SU-DHL-6 (cell line): ENCODE measurements at regions not wholly inside any gene's neighbourhood (a gene's known extent, or its start where the extent isn't known, plus 50 kb on each side); places are given as distances from the start of the nearest gene placed in this dataset.

ENCODE experiments used
- H2AFZ ChIP-seq: fragments of 200-600 bp; sonication (generic); 2 replicates; pipeline ENCODE4 v1.6.1; 2014; ENCODE audit warnings: low read depth, mild to moderate bottlenecking, moderate library complexity, mixed read lengths, antibody characterized with exemption, low read length; ENCODE audit not compliant: severe bottlenecking
- H3F3A ChIP-seq: fragments of 200-600 bp; shearing (Covaris generic); 2 replicates; pipeline ENCODE4 v1.6.0; 2016; ENCODE audit warnings: antibody characterized with exemption, mild to moderate bottlenecking; ENCODE audit not compliant: insufficient read depth
- H3K27ac ChIP-seq: fragments of 200-600 bp; sonication (generic); 2 replicates; pipeline ENCODE4 v1.5.1; 2016; ENCODE audit warnings: low read depth, mild to moderate bottlenecking, low read length, moderate library complexity, mixed read lengths
- H3K27me3 ChIP-seq: fragments of 200-600 bp; sonication (generic), shearing (Covaris generic); 2 replicates; pipeline ENCODE4 v1.6.0; 2014; ENCODE audit warnings: mild to moderate bottlenecking, low read length
- H3K36me3 ChIP-seq: fragments of 200-600 bp; sonication (generic); 2 replicates; pipeline ENCODE4 v1.6.1; 2014; ENCODE audit warnings: mild to moderate bottlenecking, low read length, mixed read lengths
- H3K4me2 ChIP-seq: fragments of 300-600, 200-600 bp; shearing (Covaris generic), sonication (generic); 2 replicates; pipeline ENCODE4 v1.6.0; 2014; ENCODE audit warnings: low read length, low read depth, mild to moderate bottlenecking; ENCODE audit not compliant: poor library complexity, severe bottlenecking
- H3K4me3 ChIP-seq: fragments of 200-600 bp; sonication (generic); 2 replicates; pipeline ENCODE4 v1.5.1; 2014; ENCODE audit warnings: antibody characterized with exemption, low read length, mild to moderate bottlenecking, mixed read lengths; ENCODE audit not compliant: insufficient read depth, poor library complexity, severe bottlenecking
- H3K79me2 ChIP-seq: fragments of 200-600 bp; sonication (generic); 2 replicates; pipeline ENCODE4 v1.6.1; 2014; ENCODE audit warnings: mild to moderate bottlenecking, low read length, moderate library complexity; ENCODE audit not compliant: insufficient read depth
- H3K9ac ChIP-seq: fragments of 200-600 bp; sonication (generic); 2 replicates; pipeline ENCODE4 v1.7.0; 2014; ENCODE audit warnings: mild to moderate bottlenecking, low read length
- H3K9me2 ChIP-seq: fragments of 200-600 bp; sonication (generic); replicated peaks from 2 replicates; pipeline ENCODE4 v1.6.1; 2014; ENCODE audit warnings: low read length; ENCODE audit not compliant: insufficient read depth
- H3K9me3 ChIP-seq: fragments of 200-600 bp; sonication (generic); 2 replicates; pipeline ENCODE4 v1.6.1; 2014; ENCODE audit warnings: low read length, mixed read lengths; ENCODE audit not compliant: insufficient read depth
- H4K20me1 ChIP-seq: fragments of 200-600 bp; sonication (generic); 2 replicates; pipeline ENCODE4 v1.6.1; 2014; ENCODE audit warnings: low read depth, mild to moderate bottlenecking, antibody characterized with exemption, low read length, moderate library complexity, mixed read lengths
- CTCF ChIP-seq: fragments of 200-600 bp; sonication (generic); IDR thresholded peaks from one replicate; pipeline ENCODE4 v1.5.1; 2017; ENCODE audit warnings: antibody characterized with exemption, mild to moderate bottlenecking, low read length, moderate library complexity; ENCODE audit not compliant: insufficient read depth, poor library complexity, severe bottlenecking
- EZH2phosphoT487 ChIP-seq: fragments of 200-600 bp; sonication (generic), shearing (Covaris generic); conservative IDR thresholded peaks from 2 replicates; pipeline ENCODE4 v1.6.1; 2018; ENCODE audit warnings: mild to moderate bottlenecking, antibody characterized with exemption, low read length, moderate library complexity, mixed read lengths

DNA sequence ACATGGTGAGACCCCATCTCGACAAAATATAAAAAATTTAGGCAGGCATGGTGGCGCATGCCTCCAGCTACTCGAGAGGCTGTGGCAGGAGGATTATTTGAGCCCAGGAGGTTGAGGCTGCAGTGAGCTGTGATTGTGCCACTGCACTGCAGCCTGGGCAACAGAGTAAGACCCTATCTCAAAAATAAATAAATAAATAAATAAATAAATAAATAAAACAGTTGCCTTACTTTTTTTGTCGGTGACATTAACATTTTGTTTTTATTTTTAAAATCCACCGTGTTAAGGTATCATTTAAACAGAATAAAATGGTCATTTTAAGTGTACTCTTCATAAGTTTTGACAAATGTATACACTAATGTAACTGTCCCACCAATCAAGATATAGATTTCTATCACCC is 57.0 kb downstream of the RASL11A start:
- Histone ChIP-seq H3K36me3 (no peaks in the 10 kb centered on the region), H3K79me2 (no peaks in the 10 kb centered on the region), H3K4me3 (no peak overlapping the region), H3K9ac (no peak overlapping the region), H2AFZ (no peak overlapping the region), H3K27me3 (no peaks in the 10 kb centered on the region), H3K9me3 (no peaks in the 10 kb centered on the region), H3K9me2 (no peaks in the 10 kb centered on the region), H3F3A (no peaks in the 10 kb centered on the region), H3K27ac (no peak overlapping the region), H3K4me2 (no peak overlapping the region), H4K20me1 (no peaks in the 10 kb centered on the region)
- TF ChIP-seq CTCF = no peak
- no peak for TF ChIP-seq EZH2phosphoT487

DNA sequence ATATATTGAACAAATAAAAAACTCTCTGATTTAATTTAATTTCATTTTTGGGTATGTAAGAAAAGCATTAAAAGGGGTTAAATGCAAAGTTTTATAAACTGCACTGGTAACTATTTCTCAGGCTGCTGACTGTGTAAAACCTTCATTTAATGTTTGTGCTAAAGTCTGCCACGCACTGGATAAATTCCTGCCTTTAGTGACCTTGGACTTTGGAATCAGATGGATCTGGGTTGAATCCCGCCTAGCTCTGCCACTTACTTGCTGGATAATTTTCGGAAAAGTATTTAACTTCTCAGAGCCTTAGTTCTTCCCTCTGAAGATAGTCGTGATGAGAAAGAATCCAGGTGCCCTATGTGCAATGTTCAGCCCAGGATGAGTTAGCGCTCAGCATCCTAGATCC is 58.6 kb downstream of the RASL11A start:
- H3K4me3 ChIP-seq = no peak overlapping the region
- H3K27me3 ChIP-seq = no peaks in the 10 kb centered on the region
- no peaks in the 10 kb centered on the region for H4K20me1 ChIP-seq
- no peaks in the 10 kb centered on the region for H3K36me3 ChIP-seq
- H3K4me2 ChIP-seq = no peak overlapping the region
- no peak overlapping the region for H3K27ac ChIP-seq
- H3K9me3 ChIP-seq = no peaks in the 10 kb centered on the region
- H3K9me2 ChIP-seq = no peaks in the 10 kb centered on the region
- no peak overlapping the region for H2AFZ ChIP-seq
- H3K9ac ChIP-seq = no peak overlapping the region
- no peaks in the 10 kb centered on the region for H3F3A ChIP-seq
- TF ChIP-seq EZH2phosphoT487 (no peak), CTCF (no peak)
- no peaks in the 10 kb centered on the region for H3K79me2 ChIP-seq

DNA sequence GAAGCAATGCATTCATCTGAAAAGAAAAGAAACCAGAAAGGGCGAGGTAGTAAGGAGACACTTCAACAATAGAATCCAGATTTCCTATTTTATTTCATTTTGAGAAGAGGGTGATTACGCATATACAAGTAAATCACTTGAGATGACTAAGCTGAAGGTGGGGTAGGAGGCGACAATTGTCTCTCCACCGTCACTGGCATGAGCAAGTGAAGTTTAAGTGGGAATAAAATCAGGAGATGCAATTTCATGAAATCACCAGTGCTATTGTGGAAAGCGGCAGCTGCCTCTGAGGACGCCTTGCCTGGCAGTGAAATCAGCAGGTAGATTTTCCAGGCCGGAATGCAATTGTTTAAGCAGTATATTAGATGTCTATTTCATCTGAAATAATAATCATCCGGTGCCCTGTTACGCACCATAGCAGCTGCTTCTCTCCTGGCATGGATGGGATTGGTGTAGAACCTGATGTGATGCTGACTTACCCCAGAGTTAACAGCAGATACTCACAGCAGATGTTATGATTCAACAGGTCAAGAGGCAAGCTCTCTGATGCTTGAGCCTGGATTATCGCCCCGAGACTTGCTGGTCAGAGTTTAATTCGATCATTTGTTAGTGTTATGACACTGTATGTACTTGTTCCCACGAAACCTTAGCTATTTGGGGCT is 64.3 kb downstream of the RASL11A start:
- no peaks in the 10 kb centered on the region for H3K36me3 ChIP-seq
- H3K27me3 ChIP-seq = no peaks in the 10 kb centered on the region
- no peak for TF ChIP-seq EZH2phosphoT487
- no peak for TF ChIP-seq CTCF
- H3K9me2 ChIP-seq = no peaks in the 10 kb centered on the region
- H3K9ac ChIP-seq = no peak overlapping the region
- peaks cover 5% of the 10 kb centered on the region; the same call in 1 of the 2 replicates for H3F3A ChIP-seq
- H2AFZ ChIP-seq = no peak overlapping the region
- no peaks in the 10 kb centered on the region for H4K20me1 ChIP-seq
- H3K79me2 ChIP-seq = no peaks in the 10 kb centered on the region
- no peak overlapping the region for H3K27ac ChIP-seq
- H3K4me2 ChIP-seq = no peak overlapping the region
- H3K9me3 ChIP-seq = no peaks in the 10 kb centered on the region
- no peak overlapping the region for H3K4me3 ChIP-seq
